Activated CD8-positive, alpha-beta memory T cell treated with anti-CD3 and anti-CD28 coated beads for 36 hours (primary cell): ENCODE measurements at regions not wholly inside any gene's neighbourhood (a gene's known extent, or its start where the extent isn't known, plus 50 kb on each side); places are given as distances from the start of the nearest gene placed in this dataset.

ENCODE experiments used
- CTCF ChIA-PET: fragments of 350-600 bp; sonication (Branson Sonifier 250); formaldehyde crosslinking; loops from one replicate; lab custom pipeline; 2021; ENCODE audit warnings: antibody characterized with exemption; lab: Charles Lee
- POLR2A ChIA-PET: fragments of 350-600 bp; sonication (Branson Sonifier 250); formaldehyde crosslinking; loops from one replicate; lab custom pipeline; 2021; ENCODE audit warnings: antibody characterized with exemption; lab: Charles Lee

DNA sequence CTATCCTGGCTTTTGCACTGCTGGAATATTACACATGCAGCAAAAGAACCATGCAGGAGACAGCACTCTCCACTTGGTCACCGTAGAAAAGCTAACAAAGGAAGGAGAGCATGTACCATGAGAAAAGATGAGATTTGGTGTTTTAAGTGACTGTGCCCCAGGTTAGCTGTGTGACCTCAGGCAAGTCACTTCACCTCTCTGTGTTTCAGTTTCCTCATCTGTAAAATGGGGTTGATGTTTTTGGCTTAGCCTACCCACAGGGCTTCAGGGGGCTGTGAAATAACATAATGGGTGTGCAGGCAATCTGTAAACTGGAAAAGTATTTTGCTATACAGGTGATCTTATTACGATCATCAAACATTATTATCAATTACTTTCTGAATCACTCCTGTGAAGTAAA, 69.3 kb upstream of the SLC6A11 start:
- CTCF ChIA-PET, result no interaction called here

DNA sequence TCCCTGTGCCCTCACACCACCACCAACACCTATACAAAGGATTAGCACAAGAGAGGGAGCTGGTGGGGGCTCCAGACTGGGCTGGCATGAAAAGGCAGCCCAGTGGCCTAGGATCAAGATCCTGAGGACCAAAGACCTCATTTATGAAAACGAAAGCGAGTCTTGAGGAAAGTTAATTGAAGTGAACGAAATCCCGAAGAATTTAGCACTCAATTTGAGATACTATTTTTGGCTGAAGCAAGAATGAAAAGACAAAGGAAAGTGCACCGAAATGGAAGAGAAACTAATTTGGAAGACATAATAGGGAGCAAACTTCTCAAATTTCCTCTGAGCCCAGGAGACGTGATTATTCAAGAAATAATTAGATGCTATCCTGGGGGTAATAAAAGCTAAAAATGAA, 68.7 kb upstream of the SLC6A11 start:
- POLR2A ChIA-PET, result no interaction called here
- CTCF ChIA-PET, result no interaction called here

More for the DNA sequence above, 69.3 kb upstream of the SLC6A11 start:
- POLR2A ChIA-PET, result no interaction called here

DNA sequence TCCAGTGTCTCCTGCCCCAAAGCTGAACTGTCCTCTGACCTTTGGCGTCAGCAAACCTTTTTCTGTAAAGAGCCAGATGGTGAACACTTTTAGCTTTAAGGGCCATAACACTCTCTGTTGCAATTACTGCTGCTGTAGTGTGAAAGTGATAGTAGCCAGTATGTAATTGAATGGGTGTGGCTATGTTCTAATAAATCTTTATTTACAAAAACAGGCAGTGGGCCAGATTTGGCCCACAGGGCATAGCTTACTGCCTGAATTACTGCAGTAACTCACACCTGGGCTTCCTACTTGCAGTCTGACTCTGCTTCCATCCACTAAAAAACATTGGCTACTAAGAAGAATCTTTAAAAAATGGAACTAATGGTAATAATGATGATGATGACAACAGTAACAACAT, 68.0 kb upstream of the SLC6A11 start:
- ChIA-PET POLR2A (no interaction called here), CTCF (interaction anchor here (1.0 kb wide), 1 partner anchor 9 kb away, joined by 3 read pairs; no protein-coding TSS in a partner anchor)

DNA sequence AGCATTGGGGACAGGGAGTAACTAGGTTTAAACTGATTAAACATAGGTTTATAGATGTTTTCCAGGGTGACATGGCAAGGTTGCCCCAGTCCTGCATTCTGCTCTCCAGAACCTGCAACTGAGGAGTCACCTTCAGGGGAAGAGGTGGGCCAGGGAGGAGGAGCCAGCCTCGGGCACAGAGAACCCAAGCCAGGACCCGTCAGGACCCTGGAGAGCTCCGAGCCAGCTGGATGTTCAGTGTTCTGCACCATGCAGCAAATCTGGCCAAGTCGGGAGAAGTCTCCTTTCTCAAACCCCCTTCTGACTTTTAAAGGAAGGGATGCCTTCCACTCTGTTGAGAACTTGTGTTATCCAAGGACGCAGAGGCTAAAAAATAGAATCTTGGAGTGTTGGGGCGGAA, 62.1 kb upstream of the SLC6A11 start:
- CTCF ChIA-PET, result no interaction called here
- POLR2A ChIA-PET, result no interaction called here

DNA sequence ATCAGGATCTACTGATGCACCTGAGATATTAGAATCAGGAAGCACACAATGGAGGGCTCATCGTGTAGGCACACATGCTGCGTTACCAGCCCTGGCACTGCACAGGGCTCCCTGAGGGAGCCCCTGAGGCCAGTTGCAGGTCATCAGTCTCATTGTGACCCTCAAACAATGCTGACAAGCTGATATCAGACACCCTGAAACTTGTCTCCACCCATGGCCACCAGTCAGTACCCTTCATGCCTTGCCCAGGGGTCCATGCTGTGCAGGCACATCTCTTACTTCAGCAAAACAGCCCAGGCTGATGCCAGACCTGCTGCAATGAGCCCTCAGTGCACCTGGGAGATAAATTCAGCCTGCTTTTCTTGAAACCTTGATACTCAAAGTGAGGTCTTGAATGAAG, 59.5 kb upstream of the SLC6A11 start:
- ChIA-PET CTCF (interaction anchor here (1.7 kb wide), 1 partner anchor 128 kb away, joined by 3 read pairs; no protein-coding TSS in a partner anchor), POLR2A (no interaction called here)

DNA sequence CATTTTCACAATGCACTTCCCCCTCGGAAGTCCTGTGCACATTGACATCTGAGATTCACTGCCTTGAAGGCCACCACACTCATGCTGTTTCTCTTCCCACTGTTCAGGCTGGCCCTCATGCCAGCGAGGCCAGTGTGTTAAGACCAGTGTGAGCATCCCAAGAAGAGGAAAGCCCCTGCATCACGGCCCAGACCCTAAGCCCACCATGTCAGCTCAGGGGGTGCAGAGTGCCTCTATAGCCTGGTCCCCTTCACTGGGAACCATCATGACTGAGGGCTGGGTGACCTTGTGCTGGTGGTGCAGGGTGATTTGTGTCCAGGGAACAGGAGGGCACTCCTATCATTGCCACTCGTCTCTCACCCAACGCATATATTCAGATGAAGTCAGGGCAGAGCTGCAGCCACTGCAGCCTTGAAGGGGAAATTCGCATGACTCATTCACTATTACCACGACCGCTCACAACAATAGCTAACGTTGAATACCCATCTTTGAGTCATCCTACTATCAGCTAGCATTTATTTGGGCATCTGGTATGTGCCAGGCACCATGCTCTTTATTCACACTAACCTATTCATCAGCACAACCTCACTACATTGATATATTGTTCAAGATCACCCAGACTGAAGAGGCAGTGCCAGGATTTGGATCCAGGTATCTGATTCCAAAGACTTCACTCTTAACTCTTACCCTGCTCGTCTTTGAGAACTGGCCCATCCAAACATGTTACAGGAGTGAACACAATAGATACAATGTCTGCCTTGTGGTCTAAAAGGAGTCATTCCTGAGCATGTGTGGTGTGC, 58.8 kb upstream of the SLC6A11 start:
- ChIA-PET POLR2A (no interaction called here), CTCF (interaction anchor here (1.0 to 1.7 kb wide), 2 partner anchors 127 to 303 kb away, joined by 3 read pairs; no protein-coding TSS in a partner anchor)

DNA sequence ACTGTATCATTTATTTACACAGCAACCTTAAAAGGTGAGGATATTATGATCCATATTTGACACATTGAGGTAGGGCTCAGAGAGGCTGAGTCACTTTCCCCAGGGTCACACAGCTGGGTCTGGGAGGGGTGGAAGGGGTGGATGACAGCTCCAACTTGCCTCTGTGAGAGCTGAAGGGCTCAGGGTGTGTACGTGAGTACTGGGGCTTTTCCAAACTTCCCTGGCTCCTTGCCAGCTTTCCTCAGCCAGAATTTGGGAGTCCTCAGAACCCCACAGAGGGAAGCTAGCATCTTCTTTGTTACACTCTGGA, 58.3 kb upstream of the SLC6A11 start:
- CTCF ChIA-PET, result interaction anchor here (1.0 to 1.7 kb wide), 7 partner anchors 8 to 302 kb away, joined by 3 to 5 read pairs (median 4); no protein-coding TSS in a partner anchor
- POLR2A ChIA-PET, result no interaction called here

DNA sequence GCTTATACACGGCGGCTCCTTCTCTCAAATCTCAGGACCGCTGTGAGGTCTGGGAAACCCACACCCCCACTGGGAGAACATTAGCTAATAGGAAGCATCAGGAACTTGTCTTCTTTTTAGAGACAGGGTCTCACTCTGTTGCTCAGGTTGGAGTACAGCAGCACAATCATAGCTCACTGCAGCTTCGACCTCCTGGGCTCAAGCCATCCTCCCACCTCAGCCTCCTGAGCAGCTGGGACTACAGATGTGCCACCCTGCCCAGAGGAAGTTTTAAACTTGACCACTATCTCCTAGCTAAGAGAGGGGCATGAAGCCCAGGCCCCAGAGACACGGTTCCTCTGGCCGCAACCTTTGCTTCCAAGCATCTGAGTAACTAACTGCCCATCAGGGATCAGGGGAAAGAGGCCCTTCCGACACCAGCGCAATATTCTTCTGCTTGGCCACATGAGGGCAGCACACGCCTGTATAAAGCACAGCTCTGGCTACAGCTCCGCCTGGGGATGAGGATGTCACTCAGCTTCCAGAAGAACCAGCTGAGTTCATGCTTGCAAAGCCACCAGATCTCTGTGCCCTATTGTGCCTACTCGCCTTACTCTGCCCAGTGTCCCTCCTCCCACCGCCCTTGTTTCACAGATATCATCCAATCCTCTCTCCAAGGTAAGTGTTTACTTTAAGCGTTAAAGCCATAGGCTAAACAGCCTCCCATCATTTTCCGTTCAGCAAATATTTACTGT, 57.6 kb upstream of the SLC6A11 start:
- CTCF ChIA-PET, result interaction anchor here (0.8 to 1.5 kb wide), 8 partner anchors 9 to 301 kb away, joined by 3 to 5 read pairs (median 4); no protein-coding TSS in a partner anchor
- POLR2A ChIA-PET, result no interaction called here

DNA sequence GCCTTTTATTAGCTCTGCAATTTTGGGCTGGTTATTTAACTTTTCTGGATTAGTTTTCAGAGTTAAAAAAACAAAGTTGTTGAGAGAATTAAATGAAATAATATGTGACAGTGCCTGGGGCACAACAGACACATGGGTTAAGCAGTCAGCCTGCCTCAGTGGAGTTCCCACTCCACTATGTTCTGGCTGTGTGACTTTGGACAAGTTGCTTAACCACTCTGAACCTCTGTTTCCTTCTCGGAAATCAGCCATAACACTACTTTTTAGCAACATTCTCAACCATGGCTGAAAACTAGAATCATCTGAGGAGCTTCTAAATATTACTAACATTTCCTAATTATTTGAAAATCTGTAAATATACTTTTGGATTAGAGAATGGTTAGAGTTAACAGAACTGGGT, 56.5 kb upstream of the SLC6A11 start:
- CTCF ChIA-PET, result interaction anchor here (1.5 kb wide), 1 partner anchor 13 kb away, joined by 4 read pairs; no protein-coding TSS in a partner anchor
- POLR2A ChIA-PET, result no interaction called here

DNA sequence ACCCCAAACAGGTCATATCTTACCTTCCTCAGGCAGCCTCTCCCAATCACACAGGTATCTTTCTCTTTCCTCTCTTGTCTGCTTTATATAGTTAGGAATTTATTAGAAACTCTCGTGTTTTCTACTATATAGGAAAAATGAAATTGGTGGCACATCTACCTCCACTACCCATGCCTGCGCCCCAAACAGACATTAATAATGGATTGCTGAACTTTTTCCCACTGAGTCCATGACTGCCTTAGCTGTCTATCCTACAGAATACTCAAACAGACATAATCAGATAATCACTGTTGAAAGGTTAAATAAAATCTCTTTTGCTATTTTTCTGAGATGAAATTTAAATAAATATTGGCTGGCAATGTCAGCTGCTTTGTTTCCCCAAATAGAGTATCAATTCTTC, 55.8 kb upstream of the SLC6A11 start:
- POLR2A ChIA-PET, result no interaction called here

DNA sequence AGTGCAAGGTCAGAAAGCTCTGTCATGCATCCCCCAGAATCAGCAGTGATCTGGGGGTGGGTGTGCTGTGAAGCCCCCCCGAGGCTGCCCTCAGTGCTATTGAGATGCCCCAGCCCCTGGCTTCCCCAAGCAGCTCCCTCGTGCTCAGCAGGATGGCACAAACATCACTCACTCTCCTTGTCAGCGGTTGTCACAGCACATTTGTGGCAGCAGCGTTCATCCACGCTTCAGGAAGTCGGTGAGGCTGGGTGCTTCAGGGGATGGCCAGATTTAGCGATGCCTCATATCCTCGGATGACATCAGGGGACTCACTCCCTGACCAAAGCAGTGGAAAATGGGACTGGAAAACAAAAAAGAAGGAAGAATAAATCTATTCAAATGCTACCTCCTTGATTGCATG, 54.4 kb upstream of the SLC6A11 start:
- ChIA-PET POLR2A (no interaction called here), CTCF (no interaction called here)

More for the DNA sequence above, 55.8 kb upstream of the SLC6A11 start:
- CTCF ChIA-PET, result no interaction called here

DNA sequence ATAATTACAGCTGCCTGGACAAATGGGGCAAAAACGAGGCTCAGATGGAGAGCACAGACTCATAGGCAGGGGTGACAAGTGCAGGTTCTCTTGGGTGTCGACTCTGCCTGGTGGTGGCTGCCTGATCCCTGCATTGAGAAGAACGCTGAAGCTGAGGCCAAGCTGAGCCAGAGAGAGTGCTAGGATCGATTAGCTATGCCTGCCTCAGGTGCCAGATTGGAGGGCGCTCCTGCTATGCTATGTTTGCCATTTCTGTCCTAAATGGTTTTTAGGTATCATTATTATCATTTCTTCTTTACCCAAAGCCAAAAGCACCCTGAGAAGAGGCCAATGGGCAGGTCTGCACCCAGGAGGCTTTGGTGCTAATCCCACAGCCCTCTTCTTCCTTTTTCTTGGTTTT, 53.9 kb upstream of the SLC6A11 start:
- CTCF ChIA-PET, result no interaction called here
- POLR2A ChIA-PET, result no interaction called here

DNA sequence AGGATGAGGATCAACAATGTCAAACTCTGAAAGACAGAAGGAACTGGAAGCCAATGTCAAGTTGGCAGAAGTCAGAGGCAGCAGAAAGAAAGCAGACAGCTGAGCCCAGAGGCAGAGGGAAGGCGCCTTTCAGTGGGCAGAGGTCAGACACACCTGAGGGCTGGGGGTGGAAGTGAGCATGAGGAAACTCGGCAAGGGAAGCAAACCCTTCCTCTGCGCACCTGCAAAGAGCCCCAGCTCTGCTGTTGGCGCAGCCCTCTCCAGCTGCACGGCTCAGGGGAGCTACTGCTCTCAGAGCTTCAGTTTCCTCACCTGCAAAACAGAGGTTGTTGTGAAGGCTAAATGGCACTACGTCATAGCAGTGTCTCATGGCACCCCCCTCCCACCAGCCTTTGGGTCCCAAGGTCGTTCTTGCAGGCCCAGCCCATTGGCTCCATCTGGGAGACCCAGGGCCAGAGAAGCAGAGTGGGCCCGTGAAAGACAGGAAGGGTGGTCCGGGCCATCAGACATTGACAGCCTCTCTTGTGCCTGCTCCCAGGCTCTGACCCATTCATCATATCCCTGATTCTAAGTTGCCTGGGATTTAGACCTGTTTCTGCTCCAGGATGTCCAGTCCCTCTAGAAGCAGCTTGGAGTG, 53.3 kb upstream of the SLC6A11 start:
- CTCF ChIA-PET, result no interaction called here
- POLR2A ChIA-PET, result no interaction called here

DNA sequence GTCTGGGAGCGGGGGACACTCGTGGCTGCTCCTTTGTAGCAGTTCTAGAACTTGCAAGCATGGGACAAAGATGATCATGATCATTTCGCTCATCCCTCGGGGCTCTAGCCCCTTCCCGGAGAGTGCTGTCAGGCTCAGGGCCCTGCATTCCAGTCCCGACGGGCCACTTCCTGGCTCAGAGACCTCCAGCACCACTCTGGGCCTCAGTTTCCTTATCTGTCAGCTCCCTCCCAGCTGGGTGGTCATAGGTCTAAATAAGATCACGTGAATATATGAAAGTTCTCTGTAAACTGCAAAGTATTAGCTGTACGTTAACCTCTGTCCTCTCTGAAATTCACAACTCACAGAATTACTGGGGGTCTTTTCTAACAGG, 52.8 kb upstream of the SLC6A11 start:
- CTCF ChIA-PET, result no interaction called here
- POLR2A ChIA-PET, result no interaction called here

DNA sequence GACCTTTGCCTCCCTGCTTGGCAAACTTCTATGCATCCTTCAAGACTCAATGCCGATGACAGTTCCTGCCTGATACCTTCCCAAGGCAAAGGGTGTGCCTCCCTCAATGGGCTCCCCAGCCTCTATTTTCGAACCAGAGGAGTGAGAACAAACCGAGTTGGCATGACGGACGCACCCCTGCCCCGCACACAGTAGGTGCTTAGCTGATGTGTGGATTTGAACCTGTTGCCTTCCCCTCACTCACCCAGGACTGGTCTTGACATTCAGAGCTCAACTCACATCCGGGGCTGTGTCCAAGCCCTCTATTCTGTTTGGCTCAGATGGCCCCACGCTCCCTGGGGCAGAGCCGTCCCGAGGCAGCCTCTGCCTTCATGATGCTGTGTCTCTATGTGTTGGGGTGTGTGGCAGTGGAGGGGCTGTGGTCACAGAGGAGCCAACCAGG, 52.2 kb upstream of the SLC6A11 start:
- CTCF ChIA-PET, result no interaction called here
- POLR2A ChIA-PET, result no interaction called here

DNA sequence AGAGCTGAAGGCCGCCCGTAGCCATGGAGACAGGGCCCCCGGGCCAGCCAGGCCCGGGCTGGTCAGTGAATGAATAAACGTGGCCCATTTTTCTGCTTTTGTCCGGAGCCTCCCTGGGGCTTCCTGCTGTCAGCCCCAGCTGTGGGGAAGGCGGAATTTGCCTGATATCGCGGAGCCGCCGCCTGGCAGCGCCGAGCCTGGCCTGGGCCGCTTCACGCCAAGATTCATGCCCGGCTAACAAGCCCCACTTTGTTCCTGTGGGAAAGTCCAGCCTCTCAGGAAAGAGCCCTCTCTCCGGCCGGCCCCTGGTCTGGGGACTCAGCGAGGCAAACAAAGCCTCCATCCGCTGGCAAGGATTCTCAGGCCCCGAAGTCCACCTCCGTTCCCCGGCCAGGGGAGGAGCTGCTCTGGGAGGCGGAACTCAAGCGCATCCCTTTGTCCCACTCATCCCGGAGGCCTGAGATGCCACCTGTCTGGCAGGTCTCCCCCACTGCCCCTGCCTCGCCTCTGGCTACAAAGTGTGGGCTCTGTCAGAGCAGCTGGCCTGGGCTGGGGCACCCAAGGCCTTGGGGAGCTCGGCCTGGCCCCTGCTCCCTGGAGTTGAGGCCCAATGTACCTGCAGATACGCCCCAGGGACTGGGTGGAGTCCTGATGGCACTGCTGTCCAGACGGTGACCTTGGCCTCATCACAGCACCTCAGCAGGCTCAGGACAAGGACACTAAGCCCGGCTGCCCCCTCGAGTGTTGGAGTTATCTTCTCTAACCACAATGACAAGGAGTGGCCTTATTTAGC, 51.6 kb upstream of the SLC6A11 start:
- CTCF ChIA-PET, result no interaction called here

DNA sequence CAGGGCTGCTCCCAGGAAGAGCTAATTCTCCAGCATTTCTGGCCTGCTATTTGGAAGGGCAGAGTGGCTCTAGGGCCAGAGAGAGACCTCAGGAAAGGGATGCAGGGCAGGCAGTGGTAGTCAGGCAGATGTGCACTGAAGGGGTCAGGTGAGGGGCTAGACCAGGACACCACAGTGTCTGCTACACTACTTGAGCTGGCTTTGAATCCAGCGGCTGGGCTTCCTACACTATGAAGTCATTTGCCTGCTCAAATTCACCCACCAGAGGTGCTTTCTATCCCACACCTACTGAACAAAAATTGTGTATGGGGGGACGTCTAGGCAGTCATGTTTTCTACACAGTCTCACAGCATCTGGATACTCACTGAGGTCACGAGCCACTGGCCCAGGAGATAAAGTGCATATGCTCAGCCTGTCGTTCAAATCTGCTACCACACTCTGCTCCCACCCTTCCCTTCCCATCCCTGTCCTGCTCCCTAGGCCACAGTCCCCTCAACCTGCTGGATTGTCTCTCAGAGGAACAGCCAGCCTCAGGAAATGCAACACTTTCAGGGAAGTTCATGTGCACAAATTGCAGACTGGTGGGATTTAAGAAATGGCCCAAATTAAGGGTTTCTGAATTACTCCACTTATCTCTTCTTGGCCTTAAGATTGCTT, 49.9 kb upstream of the SLC6A11 start:
- POLR2A ChIA-PET, result no interaction called here
- CTCF ChIA-PET, result no interaction called here

More for the DNA sequence above, 51.6 kb upstream of the SLC6A11 start:
- POLR2A ChIA-PET, result no interaction called here
